ENCODE measurements at regions not wholly inside any gene's neighbourhood (a gene's known extent, or its start where the extent isn't known, plus 50 kb on each side); places are given as distances from the start of the nearest gene placed in this dataset.

DNA sequence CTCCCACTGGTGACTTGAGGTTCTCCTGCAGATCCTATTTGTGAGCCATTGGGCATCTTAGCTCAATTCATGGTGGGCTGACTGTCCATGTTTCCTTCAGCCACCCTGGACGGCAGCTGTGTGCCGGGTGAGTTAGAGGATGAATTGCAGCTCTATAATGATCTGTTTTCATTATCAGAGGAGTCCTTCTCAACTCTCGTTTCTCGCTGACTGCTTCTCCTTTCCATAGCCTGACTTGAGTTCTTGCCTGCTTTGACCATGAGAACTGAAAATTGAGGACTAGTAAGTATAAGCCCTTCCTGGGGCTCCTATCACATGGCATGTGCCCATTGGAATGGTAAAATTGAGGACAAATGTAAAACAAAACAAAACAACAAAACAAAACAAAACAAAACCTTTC lies 121.8 kb downstream of the CDC42EP3 start:
- no peak for DNase-seq

DNA sequence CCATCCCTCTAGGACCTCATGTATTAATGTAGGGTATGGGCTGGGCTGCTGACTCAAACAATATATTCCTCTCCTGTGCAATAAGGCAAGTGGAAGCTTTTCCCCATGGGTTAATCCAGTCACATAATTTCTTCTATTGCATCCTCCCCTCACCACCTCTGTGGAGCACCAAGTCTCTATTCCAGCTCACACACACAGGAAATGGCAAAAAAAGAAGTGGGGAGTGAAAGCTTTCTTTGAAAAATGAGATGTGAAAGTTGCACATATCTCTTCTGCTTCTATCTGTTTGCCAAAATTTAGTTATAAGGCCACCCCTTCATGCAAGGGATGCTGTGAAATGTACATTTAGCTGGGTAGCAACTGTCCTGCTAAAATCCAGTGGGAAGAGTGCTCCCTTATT lies 121.3 kb downstream of the CDC42EP3 start:
- DNase-seq, result no peak

GRCh38 chr2:37551783-37552182 lies 119.7 kb downstream of the CDC42EP3 start:
- DNase-seq, result no peak

DNA sequence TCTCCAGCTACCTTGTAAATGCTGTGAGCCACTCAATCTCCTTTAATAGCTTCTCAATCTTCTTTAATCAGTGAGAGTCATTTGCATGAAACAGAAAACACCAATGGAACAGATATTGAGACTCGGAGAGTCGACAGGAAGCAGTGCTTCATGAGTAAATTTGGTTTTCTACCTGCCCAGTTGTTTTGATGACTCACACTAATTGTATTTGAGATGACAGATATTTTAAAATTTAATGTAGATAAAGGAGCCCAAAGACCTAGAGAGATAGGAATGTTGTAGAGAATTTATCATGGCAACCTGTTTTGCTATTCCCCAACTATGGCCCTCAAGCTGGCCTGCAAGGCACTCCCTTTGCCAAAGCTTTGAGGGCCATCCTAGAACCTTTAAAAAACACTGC lies 119.1 kb downstream of the CDC42EP3 start:
- no peak for DNase-seq

- no peak for DNase-seq
Observed at GRCh38 chr2:37553411-37554154, 117.9 kb downstream of the CDC42EP3 start.

GRCh38 chr2:37554155-37554510 lies 117.3 kb downstream of the CDC42EP3 start:
- DNase-seq, result no peak

GRCh38 chr2:37554687-37555086 lies 116.8 kb downstream of the CDC42EP3 start:
- no peak for DNase-seq

DNA sequence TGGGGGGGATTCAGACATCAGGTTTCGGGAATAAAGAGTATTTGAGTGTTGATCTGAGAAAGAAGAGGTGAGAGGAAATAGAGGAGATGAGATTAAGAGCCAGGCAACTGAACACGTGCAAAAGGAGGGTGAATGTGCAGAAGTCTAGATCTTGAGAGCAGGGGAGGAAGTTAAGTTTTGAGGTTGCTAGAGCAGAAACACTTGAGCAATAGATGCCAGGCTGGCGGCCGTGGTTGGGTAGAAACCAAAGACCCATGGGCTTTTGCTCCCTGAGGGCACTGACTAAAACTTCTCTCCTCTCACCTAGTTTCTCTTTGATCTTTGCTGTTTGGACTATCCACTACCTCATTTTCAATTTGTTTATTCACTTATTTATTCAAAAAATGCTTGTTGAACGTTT lies 116.0 kb downstream of the CDC42EP3 start:
- no peak for DNase-seq

GRCh38 chr2:37556256-37556655 lies 115.2 kb downstream of the CDC42EP3 start:
- no peak for DNase-seq

DNA sequence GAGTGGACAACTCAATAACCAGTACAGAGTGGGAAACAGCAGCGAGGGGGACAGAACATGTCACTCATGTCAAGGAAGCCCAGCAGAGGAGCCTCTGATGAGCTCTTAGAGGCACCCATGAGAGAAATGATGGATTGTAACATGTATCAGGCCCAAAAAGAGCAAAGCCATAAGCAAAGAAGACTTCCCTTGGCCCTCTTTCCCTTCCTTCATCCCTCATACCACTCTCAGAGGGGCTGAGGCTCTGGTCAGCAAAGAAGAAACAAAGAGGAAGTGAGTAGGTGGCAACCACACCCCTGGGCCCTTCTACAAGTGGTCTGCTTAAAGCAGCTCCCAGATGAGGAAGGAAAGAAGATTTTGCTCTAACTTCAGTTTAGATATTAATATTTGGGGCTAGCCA lies 112.8 kb downstream of the CDC42EP3 start:
- DNase-seq, result no peak

DNA sequence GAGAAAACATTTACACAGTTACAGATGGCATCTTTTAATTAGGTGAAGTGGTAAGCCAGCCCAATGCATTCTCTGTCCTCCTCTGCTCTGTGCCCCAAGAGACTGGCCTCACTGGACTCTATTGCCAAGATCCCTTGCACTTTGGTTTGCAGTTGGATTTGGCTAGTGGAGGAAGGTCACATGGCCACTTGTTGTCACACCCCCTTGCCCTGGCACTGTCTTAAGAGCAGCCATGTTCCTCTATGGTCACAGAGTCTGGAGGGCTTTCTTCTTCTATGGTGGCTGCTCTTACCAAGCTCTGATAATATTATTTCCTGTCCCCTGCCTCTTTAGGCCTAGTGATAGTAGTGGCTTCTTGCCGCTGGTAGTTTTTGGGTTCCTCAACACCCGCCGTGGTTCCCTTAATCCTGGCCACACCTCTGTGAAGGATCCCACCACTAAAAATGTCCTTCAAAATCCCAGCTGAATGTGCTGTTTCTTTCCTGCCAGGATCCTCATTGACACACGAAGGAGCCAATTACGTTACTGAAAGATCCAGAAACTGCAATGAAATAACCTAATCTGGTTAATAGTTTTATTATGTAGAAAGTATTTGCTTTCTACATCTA lies 111.1 kb downstream of the CDC42EP3 start:
- DNase-seq, result no peak

GRCh38 chr2:37560863-37561614 lies 110.4 kb downstream of the CDC42EP3 start:
- DNase-seq, result no peak

DNA sequence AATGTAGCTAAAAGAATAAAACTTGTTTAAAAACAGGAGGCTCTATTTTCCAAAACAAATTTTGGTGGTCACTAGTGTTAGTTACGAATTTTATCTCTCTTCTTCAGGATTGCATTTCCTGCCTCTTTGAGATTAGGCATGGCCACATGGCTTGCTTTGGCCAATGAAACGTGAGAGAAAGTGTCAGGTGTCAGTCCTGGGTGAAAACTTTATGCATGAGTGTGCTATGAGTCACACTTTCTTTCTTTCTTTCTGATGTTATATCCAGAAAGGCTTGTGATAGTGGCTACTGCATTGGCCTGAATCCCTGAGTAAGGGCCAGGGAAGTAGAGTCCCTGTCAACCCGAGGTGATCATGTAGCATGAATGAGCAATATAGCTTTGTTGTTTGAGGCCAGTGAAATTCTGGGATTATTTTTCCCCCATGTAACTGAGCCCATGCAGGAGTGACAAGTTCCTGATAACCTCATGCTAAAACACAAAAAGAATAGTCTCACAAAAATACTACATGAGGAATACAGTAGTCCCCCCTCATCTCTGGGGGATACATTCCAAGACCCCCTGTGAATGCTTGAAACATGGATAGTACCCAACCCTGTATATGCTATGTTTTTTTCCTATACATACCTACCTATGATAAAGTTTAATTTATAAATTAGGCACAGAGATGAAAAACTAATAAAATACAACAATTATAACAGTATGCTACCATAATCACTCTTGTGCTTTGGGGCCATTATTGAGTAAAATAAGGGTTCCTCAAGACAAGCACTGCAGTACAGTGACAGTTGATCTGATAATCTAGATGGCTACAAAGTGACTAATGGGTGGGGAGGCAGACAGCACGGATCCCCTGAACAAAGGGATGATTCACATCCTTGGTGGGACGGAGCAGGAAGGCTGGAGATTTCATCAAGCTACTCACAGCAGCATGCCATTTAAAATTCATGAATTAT lies 109.5 kb downstream of the CDC42EP3 start:
- DNase-seq, result no peak

GRCh38 chr2:37563375-37564015 lies 107.9 kb downstream of the CDC42EP3 start:
- DNase-seq, result no peak

- no peak for DNase-seq
Observed at GRCh38 chr2:37564356-37564755, 107.1 kb downstream of the CDC42EP3 start.

DNA sequence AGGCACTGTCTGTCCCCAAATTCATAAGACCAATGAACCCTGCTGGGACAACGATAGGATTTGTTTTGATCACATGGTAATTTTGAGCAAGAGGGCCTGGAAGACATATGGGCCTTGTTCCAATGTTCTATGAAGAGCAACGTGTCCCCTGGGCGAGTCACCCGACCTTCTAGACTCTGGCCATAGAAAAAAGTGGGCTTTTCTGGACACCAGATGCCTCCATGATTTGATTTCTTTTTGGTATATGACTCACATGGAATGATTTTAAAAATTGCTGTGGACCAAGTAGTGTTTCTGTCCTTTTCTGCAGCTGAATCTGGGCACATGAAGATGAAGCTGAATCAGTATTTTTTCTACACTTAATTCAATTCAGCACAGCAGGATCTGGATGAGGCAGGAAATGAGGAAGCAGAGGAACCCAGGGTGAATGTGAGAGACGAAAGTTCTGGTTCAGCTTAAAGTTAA lies 104.9 kb downstream of the CDC42EP3 start:
- no peak for DNase-seq

DNA sequence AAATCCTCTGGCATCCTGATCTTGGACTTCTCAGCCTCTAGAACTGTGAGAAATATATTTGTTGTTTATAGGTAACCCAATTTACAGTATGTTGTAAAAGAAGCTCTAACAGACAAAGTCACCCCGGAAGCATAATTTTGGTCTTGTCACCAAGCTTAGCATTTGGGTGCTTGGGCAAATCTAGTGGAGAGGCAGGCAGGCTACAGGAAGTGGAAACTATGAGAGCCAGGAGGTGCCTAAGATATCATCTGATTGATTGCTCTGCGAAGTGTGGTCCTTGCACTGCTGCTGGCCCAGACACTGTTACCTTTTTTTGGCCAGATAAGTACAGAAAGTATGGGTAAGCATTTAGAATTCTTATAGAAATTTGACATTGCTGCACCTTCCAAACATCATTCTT lies 102.9 kb downstream of the CDC42EP3 start:
- no peak for DNase-seq

DNA sequence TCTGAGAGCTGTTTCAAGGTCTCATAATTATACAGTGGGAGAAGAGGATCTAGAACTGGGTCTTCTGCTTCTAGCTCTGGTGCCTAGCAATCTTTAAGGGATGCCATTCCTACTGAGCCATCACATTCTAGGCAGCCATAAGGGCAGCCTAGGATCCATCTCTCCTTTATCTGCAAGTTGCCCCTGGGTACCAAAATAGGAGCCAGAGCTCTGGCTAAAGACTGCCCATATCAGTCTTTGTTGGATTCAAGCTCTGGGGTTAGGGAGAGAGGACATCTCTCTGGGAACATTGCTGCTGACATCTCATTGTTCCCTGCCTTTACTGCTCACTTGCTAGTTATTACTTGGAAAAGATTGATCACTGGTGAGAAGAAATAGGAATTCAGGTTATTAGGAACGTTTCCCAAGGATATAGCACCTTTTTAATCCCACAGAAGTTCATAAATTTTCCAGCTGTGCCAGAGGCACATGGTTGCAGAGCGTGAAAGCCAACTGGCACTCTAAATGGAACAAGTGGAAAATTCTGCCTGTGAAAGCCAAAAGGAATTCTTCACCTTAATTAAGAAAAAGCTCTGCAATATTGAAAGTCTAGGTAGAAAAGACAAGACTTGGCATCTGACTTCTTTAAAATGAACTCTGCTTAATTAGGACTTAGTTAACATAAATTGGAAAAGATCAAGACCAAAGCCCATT lies 102.2 kb downstream of the CDC42EP3 start:
- DNase-seq, result no peak

- no peak for DNase-seq
Observed at GRCh38 chr2:37569986-37570679, 101.3 kb downstream of the CDC42EP3 start.

DNA sequence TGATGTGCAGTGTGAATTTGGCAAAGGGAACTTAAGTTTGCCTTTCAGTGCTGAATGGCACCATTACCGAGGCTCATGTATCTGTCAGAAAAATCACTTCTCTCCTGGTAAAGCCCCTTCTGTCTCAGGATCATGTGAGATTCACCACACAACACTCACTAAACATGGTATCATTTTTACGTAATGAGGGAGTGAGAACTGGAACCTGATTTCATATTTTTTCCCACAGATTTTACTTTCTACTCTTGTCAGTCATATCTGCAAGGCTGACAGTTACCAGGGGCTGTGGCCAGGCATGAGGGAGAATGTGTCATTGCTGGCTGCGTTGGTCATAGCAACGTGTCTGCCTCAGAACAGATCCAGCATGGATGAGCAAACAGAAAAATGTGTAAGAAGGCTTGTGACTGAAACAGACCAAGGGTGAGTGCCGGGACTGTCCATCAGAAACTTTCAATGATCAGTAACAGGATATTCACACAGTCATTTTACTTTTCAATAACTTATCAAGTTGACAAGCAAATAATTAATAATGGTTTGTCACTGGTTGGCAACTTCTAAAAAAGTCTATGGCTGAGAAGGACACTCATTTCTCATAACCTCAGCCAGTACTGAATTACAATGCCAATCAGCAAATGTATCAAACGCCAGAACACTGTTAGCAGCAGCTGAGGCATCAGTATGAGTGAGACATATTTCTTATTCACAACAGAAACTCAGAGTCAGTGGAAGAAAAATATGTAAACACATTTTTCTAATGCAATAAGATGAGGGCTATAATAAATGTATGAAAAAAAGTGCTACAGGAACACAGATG lies 100.5 kb downstream of the CDC42EP3 start:
- DNase-seq, result no peak
